Loucy (cell line): ENCODE measurements at regions not wholly inside any gene's neighbourhood (a gene's known extent, or its start where the extent isn't known, plus 50 kb on each side); places are given as distances from the start of the nearest gene placed in this dataset.

Source experiments
- H2AFZ ChIP-seq: fragments of 200-600 bp; sonication (generic); 2 replicates; pipeline ENCODE4 v1.6.0; 2016; ENCODE audit warnings: antibody characterized with exemption, mild to moderate bottlenecking, low read length, moderate library complexity
- H3F3A ChIP-seq: fragments of 200-600 bp; 2 replicates; pipeline ENCODE4 v1.6.0; 2016; ENCODE audit warnings: antibody characterized with exemption, low read depth, mild to moderate bottlenecking
- H3K27me3 ChIP-seq: fragments of 200-600 bp; sonication (generic); 2 replicates; pipeline ENCODE4 v1.6.1; 2014; ENCODE audit warnings: low read length, mild to moderate bottlenecking; ENCODE audit not compliant: insufficient read depth, poor library complexity, severe bottlenecking
- H3K36me3 ChIP-seq: fragments of 200-600 bp; sonication (generic); 2 replicates; pipeline ENCODE4 v1.6.1; 2016; ENCODE audit warnings: low read length; ENCODE audit not compliant: insufficient read depth
- H3K4me1 ChIP-seq: fragments of 200-600 bp; sonication (generic); 2 replicates; pipeline ENCODE4 v1.5.1; 2014; ENCODE audit warnings: low read length, mild to moderate bottlenecking; ENCODE audit not compliant: insufficient read depth, poor library complexity, severe bottlenecking
- H3K4me2 ChIP-seq: fragments of 200-600 bp; sonication (generic); 2 replicates; pipeline ENCODE4 v1.6.0; 2014; ENCODE audit warnings: antibody characterized with exemption, low read length, low read depth, mild to moderate bottlenecking; ENCODE audit not compliant: poor library complexity, severe bottlenecking
- H3K4me3 ChIP-seq: fragments of 200-600 bp; sonication (generic); 2 replicates; pipeline ENCODE4 v1.5.1; 2014; ENCODE audit warnings: low read length, mild to moderate bottlenecking, mixed read lengths; ENCODE audit not compliant: poor library complexity, severe bottlenecking
- H3K79me2 ChIP-seq: fragments of 200-600 bp; sonication (generic); 2 replicates; pipeline ENCODE4 v1.6.1; 2014; ENCODE audit warnings: low read length; ENCODE audit not compliant: insufficient read depth
- H3K9ac ChIP-seq: fragments of 200-600 bp; sonication (generic); 2 replicates; pipeline ENCODE4 v1.6.0; 2014; ENCODE audit warnings: mild to moderate bottlenecking, low read depth, low read length, moderate library complexity; ENCODE audit not compliant: poor library complexity, severe bottlenecking
- H3K9me2 ChIP-seq: fragments of 200-600 bp; sonication (generic); replicated peaks from 2 replicates; pipeline ENCODE4 v1.6.1; 2016; ENCODE audit warnings: low read depth, low read length, mixed read lengths
- H3K9me3 ChIP-seq: fragments of 200-600 bp; sonication (generic); 2 replicates; pipeline ENCODE4 v1.6.1; 2014; ENCODE audit warnings: mild to moderate bottlenecking, antibody characterized with exemption, low read length, low read depth; ENCODE audit not compliant: insufficient read depth
- H4K20me1 ChIP-seq: fragments of 200-600 bp; sonication (generic); 2 replicates; pipeline ENCODE4 v1.6.0; 2014; ENCODE audit warnings: antibody characterized with exemption, low read length, mild to moderate bottlenecking; ENCODE audit not compliant: insufficient read depth, poor library complexity, severe bottlenecking
- EZH2phosphoT487 ChIP-seq: fragments of 200-600 bp; IDR thresholded peaks from 2 replicates; pipeline ENCODE4 v1.6.1; 2018; ENCODE audit warnings: antibody characterized with exemption, mild to moderate bottlenecking, moderate library complexity, borderline replicate concordance
- TF ChIP-seq, protein P1 (sequence below): fragments of 200-600 bp; sonication (generic); conservative IDR thresholded peaks from 2 replicates; pipeline ENCODE4 v1.5.1; 2014; ENCODE audit warnings: mild to moderate bottlenecking, antibody characterized with exemption, low read length

DNA sequence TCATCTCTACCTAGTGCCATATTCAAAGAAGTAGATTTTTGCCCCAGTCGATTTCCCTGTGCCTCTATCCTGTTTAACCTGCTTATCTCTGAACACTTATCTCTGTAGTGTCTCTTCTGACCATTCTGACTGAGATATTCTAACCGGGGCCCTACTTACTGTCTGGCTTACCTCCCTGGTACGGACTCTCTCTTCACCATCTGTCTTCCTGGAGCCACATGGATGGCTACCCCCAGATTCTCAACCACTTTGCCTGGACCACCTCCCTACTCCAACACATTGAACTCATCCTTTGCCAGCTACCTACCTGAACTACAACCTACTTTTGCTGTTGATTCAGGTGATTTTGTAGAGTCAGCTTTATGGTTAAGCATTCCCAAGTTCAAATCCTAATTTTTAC, 397.4 kb upstream of the SLC24A2 start:
- no peak for TF ChIP-seq EZH2phosphoT487
- TF ChIP-seq, protein P1, sequence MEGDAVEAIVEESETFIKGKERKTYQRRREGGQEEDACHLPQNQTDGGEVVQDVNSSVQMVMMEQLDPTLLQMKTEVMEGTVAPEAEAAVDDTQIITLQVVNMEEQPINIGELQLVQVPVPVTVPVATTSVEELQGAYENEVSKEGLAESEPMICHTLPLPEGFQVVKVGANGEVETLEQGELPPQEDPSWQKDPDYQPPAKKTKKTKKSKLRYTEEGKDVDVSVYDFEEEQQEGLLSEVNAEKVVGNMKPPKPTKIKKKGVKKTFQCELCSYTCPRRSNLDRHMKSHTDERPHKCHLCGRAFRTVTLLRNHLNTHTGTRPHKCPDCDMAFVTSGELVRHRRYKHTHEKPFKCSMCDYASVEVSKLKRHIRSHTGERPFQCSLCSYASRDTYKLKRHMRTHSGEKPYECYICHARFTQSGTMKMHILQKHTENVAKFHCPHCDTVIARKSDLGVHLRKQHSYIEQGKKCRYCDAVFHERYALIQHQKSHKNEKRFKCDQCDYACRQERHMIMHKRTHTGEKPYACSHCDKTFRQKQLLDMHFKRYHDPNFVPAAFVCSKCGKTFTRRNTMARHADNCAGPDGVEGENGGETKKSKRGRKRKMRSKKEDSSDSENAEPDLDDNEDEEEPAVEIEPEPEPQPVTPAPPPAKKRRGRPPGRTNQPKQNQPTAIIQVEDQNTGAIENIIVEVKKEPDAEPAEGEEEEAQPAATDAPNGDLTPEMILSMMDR = no peak
- H3K9ac ChIP-seq = no peak overlapping the region
- H2AFZ ChIP-seq = no peak overlapping the region
- H3F3A ChIP-seq = no peaks in the 10 kb centered on the region
- no peaks in the 10 kb centered on the region for H3K9me3 ChIP-seq
- no peaks in the 10 kb centered on the region for H3K9me2 ChIP-seq
- peaks cover 33% of the 10 kb centered on the region for H3K27me3 ChIP-seq
- no peaks in the 10 kb centered on the region for H3K36me3 ChIP-seq
- H4K20me1 ChIP-seq = no peaks in the 10 kb centered on the region
- no peaks in the 10 kb centered on the region for H3K4me1 ChIP-seq
- H3K79me2 ChIP-seq = no peaks in the 10 kb centered on the region
- H3K4me3 ChIP-seq = no peak overlapping the region
- no peak overlapping the region for H3K4me2 ChIP-seq

DNA sequence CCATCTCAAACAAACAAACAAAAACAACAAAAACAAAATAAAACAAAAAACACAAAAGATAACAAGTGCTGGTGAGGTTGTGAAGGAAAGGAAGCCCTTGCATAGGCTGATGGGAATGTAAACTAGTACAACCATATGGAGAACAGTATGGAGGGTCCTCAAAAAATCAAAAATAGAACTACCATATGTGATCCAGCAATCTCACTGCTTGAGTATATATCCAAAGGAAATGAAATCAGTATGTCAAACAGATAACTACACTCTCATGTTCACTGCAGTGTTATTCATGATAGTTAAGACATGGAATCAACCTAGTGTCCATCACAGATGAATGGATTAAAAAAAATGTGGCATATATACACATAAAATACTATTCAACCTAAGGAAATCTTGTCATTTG, 395.7 kb upstream of the SLC24A2 start:
- Histone ChIP-seq H3K79me2 (no peaks in the 10 kb centered on the region), H3K4me1 (peaks cover 2% of the 10 kb centered on the region), H3K9me3 (no peaks in the 10 kb centered on the region), H3K9ac (no peak overlapping the region), H3K9me2 (no peaks in the 10 kb centered on the region), H4K20me1 (no peaks in the 10 kb centered on the region), H3F3A (no peaks in the 10 kb centered on the region), H2AFZ (no peak overlapping the region), H3K27me3 (peaks cover 37% of the 10 kb centered on the region), H3K36me3 (no peaks in the 10 kb centered on the region), H3K4me2 (no peak overlapping the region), H3K4me3 (no peak overlapping the region)
- TF ChIP-seq, protein P1 = no peak
- no peak for TF ChIP-seq EZH2phosphoT487

DNA sequence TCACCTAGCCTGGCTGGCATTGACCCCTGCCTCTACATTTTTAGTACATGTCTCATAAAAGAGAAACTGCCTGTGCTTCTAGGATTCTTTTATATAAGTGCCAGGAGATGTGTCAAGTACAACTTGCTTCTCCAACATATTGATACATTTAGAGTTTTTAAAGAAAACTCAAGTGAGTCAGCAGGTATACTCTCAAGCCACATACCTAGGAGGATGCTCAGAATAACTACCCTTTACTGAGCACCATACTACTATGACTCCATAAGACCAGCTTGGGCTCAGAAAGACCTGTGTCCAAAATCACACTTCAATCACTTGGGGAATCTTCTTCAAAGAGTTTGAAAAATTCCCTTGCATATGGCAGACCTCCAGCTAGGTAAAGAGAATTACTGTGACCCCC, 389.8 kb upstream of the SLC24A2 start:
- no peaks in the 10 kb centered on the region for H3K36me3 ChIP-seq
- H3K4me3 ChIP-seq = no peak overlapping the region
- no peaks in the 10 kb centered on the region for H3K9me2 ChIP-seq
- no peak overlapping the region for H2AFZ ChIP-seq
- no peaks in the 10 kb centered on the region for H3F3A ChIP-seq
- H4K20me1 ChIP-seq = no peaks in the 10 kb centered on the region
- no peaks in the 10 kb centered on the region for H3K9me3 ChIP-seq
- H3K79me2 ChIP-seq = no peaks in the 10 kb centered on the region
- no peak for TF ChIP-seq EZH2phosphoT487
- TF ChIP-seq, protein P1 = no peak
- peaks cover 14% of the 10 kb centered on the region for H3K27me3 ChIP-seq
- H3K4me1 ChIP-seq = peaks cover 11% of the 10 kb centered on the region
- no peak overlapping the region for H3K9ac ChIP-seq
- H3K4me2 ChIP-seq = peak overlapping the region; percentile 32
